Neural cell (in vitro differentiated cells): ENCODE measurements at regions not wholly inside any gene's neighbourhood (a gene's known extent, or its start where the extent isn't known, plus 50 kb on each side); places are given as distances from the start of the nearest gene placed in this dataset.

Source experiments
- EP300 ChIP-seq: fragments of 450-650 bp; conservative IDR thresholded peaks from 2 replicates; pipeline ENCODE4 v1.6.1; 2014; ENCODE audit warnings: antibody characterized with exemption, mild to moderate bottlenecking, moderate library complexity; ENCODE audit not compliant: poor library complexity, severe bottlenecking
- EZH2 ChIP-seq: fragments of 200-600, 300-800 bp; shearing (Covaris generic), sonication (generic); IDR thresholded peaks from 2 replicates; pipeline ENCODE4 v1.6.1; 2014; ENCODE audit warnings: antibody characterized with exemption, low read length, borderline replicate concordance, mild to moderate bottlenecking; ENCODE audit not compliant: insufficient read depth, poor library complexity, severe bottlenecking
- MXI1 ChIP-seq: fragments of 450-650 bp; conservative IDR thresholded peaks from 2 replicates; pipeline ENCODE4 v1.6.1; 2014; ENCODE audit warnings: antibody characterized with exemption, mild to moderate bottlenecking; ENCODE audit not compliant: poor library complexity, severe bottlenecking
- POLR2AphosphoS5 ChIP-seq: IDR thresholded peaks from 2 replicates; pipeline ENCODE4 v1.6.1; 2012
- RAD21 ChIP-seq: fragments of 450-650 bp; conservative IDR thresholded peaks from 2 replicates; pipeline ENCODE4 v1.6.1; 2014; ENCODE audit warnings: antibody characterized with exemption, mild to moderate bottlenecking, moderate library complexity
- REST ChIP-seq: IDR thresholded peaks from 2 replicates; pipeline ENCODE4 v1.6.1; 2012; ENCODE audit warnings: borderline replicate concordance
- SMC3 ChIP-seq: fragments of 450-650 bp; conservative IDR thresholded peaks from 2 replicates; pipeline ENCODE4 v1.6.1; 2014; ENCODE audit warnings: antibody characterized with exemption, mild to moderate bottlenecking, moderate library complexity; ENCODE audit not compliant: poor library complexity
- TAF1 ChIP-seq: IDR thresholded peaks from 2 replicates; pipeline ENCODE4 v1.6.1; 2012; ENCODE audit warnings: low read depth
- TF ChIP-seq, protein P1 (sequence below): fragments of 450-650 bp; IDR thresholded peaks from 2 replicates; pipeline ENCODE4 v1.5.1; 2014; ENCODE audit warnings: antibody characterized with exemption, mild to moderate bottlenecking, moderate library complexity; ENCODE audit not compliant: poor library complexity, severe bottlenecking

GRCh38 chr13:27338816-27339215, 68.2 kb downstream of the RASL11A start:
- TF ChIP-seq, protein P1, sequence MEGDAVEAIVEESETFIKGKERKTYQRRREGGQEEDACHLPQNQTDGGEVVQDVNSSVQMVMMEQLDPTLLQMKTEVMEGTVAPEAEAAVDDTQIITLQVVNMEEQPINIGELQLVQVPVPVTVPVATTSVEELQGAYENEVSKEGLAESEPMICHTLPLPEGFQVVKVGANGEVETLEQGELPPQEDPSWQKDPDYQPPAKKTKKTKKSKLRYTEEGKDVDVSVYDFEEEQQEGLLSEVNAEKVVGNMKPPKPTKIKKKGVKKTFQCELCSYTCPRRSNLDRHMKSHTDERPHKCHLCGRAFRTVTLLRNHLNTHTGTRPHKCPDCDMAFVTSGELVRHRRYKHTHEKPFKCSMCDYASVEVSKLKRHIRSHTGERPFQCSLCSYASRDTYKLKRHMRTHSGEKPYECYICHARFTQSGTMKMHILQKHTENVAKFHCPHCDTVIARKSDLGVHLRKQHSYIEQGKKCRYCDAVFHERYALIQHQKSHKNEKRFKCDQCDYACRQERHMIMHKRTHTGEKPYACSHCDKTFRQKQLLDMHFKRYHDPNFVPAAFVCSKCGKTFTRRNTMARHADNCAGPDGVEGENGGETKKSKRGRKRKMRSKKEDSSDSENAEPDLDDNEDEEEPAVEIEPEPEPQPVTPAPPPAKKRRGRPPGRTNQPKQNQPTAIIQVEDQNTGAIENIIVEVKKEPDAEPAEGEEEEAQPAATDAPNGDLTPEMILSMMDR = no peak
- TF ChIP-seq REST = no peak
- no peak for TF ChIP-seq EP300
- TF ChIP-seq EZH2 = no peak
- no peak for TF ChIP-seq TAF1
- TF ChIP-seq POLR2AphosphoS5 = no peak
- no peak for TF ChIP-seq RAD21
- TF ChIP-seq MXI1 = no peak
- TF ChIP-seq SMC3 = no peak
